ENCODE measurements at regions not wholly inside any gene's neighbourhood (a gene's known extent, or its start where the extent isn't known, plus 50 kb on each side); places are given as distances from the start of the nearest gene placed in this dataset.

DNA sequence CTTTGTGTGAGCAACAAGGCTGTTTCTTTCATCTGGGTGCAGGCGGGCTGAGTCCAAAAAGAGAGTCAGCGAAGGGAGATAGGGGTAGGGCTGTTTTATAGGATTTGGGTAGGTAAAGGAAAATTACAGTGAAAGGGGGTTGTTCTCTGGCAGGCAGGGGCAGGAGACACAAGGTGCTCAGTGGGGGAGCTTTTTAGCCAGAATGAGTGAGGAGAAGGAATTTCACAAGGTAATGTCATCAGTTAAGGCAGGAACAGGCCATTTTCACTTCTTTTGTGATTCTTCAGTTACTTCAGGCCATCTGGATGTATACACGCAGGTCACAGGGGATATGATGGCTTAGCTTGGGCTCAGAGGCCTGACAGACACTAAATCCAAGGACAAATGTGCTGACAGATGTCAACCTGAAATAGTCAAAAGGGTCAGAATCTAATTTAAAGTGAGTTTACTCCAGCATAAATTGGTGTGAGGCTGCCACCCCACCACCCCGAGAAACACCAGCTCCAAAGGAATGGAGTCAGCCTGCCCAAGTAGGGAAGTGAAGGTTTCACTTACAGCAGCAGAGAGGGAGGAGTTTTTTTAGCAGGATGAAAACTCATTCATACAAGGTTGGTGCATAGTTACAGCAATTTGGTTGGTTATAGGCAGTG, 560.0 kb upstream of the CDH4 start:
- TF ChIP-seq TAF1 (IDR thresholded peaks at IDR 0.05; ENCODE audit: borderline replicate concordance, insufficient read depth, low read length) (no peak), SIN3A (IDR thresholded peaks at IDR 0.05; ENCODE audit: borderline replicate concordance, insufficient read depth, low read length) (no peak), POLR2AphosphoS5 (IDR thresholded peaks at IDR 0.05; ENCODE audit: low read depth, low read length) (no peak)

Data from PFSK-1 (cell line).